ENCODE measurements at regions not wholly inside any gene's neighbourhood (a gene's known extent, or its start where the extent isn't known, plus 50 kb on each side); places are given as distances from the start of the nearest gene placed in this dataset.
"Not testable (repeated sequence)": the region's sequence is repeated elsewhere in the genome, so short reads cannot be mapped to it uniquely, and the experiment has no call there.

DNA sequence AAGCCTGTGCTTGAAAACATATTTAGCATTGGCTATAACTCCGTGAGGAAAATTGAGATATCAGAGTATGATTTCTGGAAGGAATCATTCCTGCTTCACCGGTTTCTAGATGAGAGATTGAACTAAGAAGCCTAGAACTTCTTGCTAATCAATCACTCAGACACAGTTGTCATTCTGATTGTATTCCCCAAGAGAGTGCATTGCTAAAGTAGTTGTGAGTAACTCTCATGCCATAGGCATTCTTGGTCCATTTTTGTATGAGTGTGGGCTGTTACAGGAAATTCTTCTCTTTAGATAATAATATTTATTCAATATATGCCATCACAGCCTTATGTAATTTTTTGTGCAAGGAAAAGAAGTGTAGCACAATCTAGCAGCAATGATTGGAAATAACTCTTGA is 893.3 kb upstream of the MDGA2 start:
- DNase-seq = no peak

- no peak for DNase-seq
Observed at GRCh38 chr14:48568252-48568651, 892.8 kb upstream of the MDGA2 start.

GRCh38 chr14:48563489-48563888 is 888.1 kb upstream of the MDGA2 start:
- no peak for DNase-seq

GRCh38 chr14:48561438-48561837 is 886.0 kb upstream of the MDGA2 start:
- DNase-seq = not testable (repeated sequence)

- no peak for DNase-seq
Observed at GRCh38 chr14:48560421-48560820, 885.0 kb upstream of the MDGA2 start.

DNA sequence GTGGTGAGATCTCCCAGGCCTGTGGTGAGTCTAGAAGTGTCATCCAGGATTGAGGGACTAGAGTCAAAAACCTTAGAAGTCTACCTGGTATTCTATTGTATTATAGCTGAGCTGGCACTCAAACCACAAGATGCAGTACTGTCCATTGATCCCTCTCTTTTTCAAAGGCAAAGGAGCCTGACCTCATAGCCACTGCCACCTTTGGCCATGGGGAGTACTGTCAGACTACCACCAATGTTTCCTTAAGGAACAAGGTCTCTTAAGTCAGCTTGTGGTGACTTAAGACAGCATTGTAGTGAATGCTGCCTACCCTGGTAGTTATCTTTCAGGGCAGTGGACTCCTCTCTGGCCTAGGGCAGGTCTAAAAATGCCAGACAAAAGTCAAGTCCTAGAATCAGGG is 878.0 kb upstream of the MDGA2 start:
- DNase-seq = no peak

GRCh38 chr14:48546996-48547395 is 871.6 kb upstream of the MDGA2 start:
- DNase-seq = no peak

DNA sequence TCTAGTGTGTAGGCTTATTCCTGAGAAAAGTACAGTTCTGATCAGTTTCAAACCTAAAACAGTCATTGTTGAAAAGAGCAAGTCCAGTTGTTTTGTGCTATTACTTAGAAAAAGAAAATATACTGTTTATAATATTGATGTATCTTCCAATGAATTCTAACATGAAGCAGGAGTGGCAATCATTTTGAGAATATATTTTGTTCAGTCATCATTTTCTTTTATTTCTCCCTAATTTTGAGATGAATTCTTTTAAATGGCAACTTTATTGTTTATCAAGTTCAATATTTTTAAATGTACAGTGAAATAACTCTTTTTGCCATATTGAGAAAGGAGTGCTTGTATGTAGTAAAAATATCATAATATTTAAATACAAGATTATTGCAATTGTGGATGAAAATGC is 862.2 kb upstream of the MDGA2 start:
- no peak for DNase-seq

DNA sequence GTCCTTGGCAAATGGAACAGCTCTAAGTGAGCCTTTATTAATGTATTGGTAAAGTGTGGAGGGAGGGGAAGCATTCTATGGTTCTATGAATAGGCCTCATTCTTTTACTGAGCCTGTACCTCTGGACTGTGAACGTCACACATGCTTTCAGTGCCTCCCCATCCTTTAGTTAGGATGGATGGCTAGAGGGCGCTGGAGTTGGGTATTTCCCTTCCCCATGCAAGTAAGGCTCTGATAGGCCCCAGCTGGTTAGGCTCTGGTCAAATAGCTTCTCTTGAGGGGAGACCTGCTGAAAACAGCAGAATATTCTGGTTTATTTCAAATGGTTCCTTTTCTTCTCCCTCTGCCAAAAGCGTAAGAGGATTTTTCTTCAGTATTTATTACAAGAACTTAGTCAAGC is 860.9 kb upstream of the MDGA2 start:
- no peak for DNase-seq

- DNase-seq = no peak
Observed at GRCh38 chr14:48527832-48528231, 852.4 kb upstream of the MDGA2 start.

DNA sequence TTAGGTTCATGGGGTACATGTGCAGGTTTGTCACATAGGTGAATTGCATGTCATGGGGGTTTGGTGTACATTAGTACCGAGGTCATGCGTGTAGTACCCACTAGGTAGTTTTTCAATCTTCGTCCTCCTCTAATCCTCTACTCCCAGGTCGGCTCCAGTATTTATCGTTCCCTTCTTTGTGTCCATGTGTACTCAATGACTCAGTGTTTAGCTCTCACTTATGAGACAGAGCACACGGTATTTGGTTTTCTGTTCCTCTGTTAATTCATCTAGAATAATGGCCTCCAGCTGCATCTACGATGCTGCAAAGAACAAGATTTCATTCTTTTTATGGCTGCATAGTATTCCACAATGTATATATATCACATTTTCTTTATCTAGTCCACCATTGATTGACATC is 850.9 kb upstream of the MDGA2 start:
- DNase-seq = no peak

- DNase-seq = no peak
Observed at GRCh38 chr14:48504921-48505320, 829.5 kb upstream of the MDGA2 start.

- DNase-seq = no peak
Observed at GRCh38 chr14:48490756-48491155, 815.4 kb upstream of the MDGA2 start.

DNA sequence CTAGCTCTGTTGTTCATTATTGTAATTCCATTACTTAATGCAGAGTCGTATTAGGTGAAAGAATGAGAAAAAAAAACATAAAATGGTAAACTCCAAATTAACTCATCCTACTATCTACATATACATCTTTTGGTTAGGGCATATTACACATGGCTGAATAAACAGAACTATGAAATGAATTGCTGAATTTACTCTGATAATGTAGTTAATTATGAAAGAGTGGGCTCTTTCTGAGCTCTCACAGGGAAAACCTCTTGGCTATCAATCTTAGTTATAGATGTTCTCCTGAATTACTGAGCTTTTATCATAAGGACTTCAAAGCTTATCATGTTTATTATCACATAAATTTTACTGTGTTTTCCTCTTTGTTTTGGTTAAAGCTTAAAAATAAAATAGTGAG is 798.5 kb upstream of the MDGA2 start:
- no peak for DNase-seq

- DNase-seq = no peak
Observed at GRCh38 chr14:48456051-48456450, 780.6 kb upstream of the MDGA2 start.

- DNase-seq = no peak
Observed at GRCh38 chr14:48454887-48455286, 779.5 kb upstream of the MDGA2 start.

DNA sequence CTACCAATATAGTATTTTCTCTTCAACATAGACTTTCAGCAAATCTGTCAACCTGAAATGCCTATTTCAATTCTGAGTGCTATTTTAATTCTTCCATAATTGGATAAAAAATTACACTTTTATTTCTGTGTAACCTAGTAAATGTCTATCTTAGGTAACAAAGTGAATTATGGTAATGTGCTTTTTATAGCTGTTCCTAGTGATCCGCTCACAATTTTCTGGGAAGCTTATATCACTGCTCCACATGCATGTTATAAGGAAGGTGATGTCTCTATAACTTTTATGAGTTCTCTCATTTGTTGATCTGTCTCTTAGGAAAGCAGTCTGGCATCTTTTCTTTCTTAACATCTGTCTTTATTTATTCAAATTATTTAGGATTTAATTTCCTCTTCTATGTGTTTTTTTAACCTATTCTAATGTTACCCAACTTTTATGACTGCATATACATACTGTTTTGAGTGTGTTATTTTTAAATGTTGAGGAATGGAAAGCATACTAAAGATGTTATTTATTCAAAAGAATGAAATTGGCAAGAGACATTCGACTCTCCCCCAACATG is 777.1 kb upstream of the MDGA2 start:
- DNase-seq = no peak

DNA sequence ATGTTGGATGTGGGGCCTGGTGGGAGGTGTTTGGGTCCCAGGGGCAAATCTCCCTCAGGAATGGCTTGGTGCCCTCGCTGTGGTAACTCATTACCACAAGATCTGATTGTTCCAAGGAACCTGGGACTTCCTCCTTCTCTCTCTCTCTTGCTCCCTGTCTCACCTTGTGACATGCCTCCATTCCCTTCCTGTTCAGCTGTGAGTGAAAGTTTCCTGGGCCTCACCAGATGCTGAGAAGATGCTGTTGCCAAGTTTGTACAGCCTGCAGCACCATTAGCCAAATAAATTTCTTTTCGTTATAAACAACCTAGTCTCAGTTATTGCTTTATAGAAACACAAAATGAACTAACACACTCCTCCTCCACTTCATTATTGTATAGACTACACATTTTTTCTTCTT is 759.8 kb upstream of the MDGA2 start:
- DNase-seq = no peak

GRCh38 chr14:48430805-48431204 is 755.4 kb upstream of the MDGA2 start:
- no peak for DNase-seq

GRCh38 chr14:48429512-48429911 is 754.1 kb upstream of the MDGA2 start:
- DNase-seq = no peak

- no peak for DNase-seq
Observed at GRCh38 chr14:48417715-48418500, 742.5 kb upstream of the MDGA2 start.

DNA sequence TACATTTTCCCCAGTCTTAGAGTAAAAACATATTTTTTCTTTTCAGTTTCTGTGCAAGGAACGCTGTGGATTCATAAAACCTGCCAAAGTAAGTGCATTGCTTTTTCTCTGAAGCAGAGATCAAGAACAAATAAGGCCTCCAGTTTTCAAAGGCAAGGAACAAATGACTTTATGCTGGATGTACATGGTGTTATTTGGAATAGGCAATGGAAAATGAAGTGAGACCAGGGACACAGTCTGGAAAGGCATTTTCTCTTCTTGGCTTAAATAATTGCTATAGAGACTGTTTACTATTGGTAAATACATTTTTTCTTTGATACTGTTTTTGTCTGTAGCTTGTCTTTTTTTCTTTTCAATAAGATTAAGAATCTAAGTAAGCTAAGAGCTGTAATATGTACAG is 725.9 kb upstream of the MDGA2 start:
- no peak for DNase-seq

DNA sequence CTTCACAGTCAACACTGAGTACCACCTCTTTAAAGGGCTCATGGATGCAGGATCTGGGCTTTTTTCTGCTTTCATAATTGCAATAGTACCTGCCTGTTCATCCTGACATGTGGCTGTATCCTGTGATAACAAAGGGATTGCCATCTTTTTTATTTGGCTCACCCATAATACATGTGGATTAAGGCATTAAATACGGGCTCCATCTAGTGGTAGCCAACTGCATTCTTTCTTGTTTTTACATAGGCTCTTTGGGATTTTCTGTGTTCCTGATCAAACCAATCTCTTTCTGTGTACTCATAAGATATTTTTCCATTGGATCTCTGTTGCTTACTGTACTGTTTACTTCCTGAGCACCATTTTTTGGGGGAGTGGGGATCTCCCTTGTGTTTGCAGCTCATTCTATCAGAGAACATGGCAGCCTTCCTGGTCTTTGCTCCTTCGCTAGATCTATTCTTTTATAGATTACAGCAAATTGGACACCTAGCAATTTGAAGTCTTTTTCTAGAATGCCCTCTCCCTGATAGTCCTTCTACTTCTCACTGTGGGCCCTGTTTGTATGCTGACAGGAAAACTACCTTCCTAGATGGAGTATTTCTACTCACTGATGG is 723.4 kb upstream of the MDGA2 start:
- DNase-seq = no peak

GRCh38 chr14:48391661-48392060 is 716.3 kb upstream of the MDGA2 start:
- DNase-seq = no peak

All from occipital lobe (tissue), 1 donor.